Fibroblast of villous mesenchyme (primary cell): ENCODE measurements at regions not wholly inside any gene's neighbourhood (a gene's known extent, or its start where the extent isn't known, plus 50 kb on each side); places are given as distances from the start of the nearest gene placed in this dataset.

Source experiments
- DNase-seq: peaks from one replicate; pipeline ENCODE4 v3.0.0-alpha.2; 2010; ENCODE audit warnings: low read depth
- H3K4me3 ChIP-seq: 2 replicates; pipeline ENCODE4 v1.5.1; 2011; ENCODE audit warnings: low read depth, mild to moderate bottlenecking, low read length
- TF ChIP-seq, protein P1 (sequence below): IDR thresholded peaks from 2 replicates; pipeline ENCODE4 v1.5.1; 2012; ENCODE audit warnings: low read depth, mild to moderate bottlenecking, low read length; ENCODE audit not compliant: insufficient read depth

DNA sequence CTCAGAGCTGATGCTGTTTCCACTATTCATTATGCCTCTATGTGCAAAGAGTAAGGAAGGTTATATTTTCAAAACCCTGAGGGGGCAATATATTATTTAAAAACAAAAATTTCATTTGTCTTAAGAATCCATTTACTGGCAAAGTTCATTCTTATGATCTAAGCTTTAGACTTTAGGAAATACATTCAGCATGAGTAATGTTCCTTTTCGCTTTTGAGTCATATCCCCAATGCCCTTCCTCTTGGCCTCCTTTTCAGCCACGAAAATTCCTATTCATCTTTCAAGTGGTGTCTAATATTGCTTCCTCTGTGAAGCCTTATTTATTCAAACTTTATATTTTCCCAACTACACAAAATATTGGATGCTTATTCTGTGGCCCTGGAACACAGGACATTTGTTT, 1317.0 kb downstream of the PCDH9 start:
- DNase-seq, result peak; percentile 36
- TF ChIP-seq, protein P1, sequence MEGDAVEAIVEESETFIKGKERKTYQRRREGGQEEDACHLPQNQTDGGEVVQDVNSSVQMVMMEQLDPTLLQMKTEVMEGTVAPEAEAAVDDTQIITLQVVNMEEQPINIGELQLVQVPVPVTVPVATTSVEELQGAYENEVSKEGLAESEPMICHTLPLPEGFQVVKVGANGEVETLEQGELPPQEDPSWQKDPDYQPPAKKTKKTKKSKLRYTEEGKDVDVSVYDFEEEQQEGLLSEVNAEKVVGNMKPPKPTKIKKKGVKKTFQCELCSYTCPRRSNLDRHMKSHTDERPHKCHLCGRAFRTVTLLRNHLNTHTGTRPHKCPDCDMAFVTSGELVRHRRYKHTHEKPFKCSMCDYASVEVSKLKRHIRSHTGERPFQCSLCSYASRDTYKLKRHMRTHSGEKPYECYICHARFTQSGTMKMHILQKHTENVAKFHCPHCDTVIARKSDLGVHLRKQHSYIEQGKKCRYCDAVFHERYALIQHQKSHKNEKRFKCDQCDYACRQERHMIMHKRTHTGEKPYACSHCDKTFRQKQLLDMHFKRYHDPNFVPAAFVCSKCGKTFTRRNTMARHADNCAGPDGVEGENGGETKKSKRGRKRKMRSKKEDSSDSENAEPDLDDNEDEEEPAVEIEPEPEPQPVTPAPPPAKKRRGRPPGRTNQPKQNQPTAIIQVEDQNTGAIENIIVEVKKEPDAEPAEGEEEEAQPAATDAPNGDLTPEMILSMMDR, result no peak
- H3K4me3 ChIP-seq, result no peak overlapping the region

DNA sequence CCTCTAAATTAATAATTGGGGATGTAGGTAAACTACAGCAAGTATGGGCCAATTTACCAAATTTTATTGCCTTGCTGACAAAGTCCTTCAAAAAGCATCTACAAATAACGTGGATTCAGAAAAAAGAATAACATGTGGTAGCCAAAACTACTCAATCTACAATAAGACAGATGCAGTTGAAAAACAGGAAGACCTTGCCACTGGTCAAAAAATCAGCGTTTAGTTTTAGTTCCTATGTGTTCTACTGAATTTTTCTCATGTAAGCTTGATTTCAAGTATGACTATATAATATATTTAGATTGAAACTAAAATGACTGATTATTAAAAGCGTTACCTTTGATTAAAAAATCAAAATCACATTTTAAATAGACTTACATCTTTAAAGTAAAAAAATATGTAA, 1317.6 kb downstream of the PCDH9 start:
- H3K4me3 ChIP-seq, result no peak overlapping the region
- TF ChIP-seq, protein P1, result no peak
- DNase-seq, result no peak

DNA sequence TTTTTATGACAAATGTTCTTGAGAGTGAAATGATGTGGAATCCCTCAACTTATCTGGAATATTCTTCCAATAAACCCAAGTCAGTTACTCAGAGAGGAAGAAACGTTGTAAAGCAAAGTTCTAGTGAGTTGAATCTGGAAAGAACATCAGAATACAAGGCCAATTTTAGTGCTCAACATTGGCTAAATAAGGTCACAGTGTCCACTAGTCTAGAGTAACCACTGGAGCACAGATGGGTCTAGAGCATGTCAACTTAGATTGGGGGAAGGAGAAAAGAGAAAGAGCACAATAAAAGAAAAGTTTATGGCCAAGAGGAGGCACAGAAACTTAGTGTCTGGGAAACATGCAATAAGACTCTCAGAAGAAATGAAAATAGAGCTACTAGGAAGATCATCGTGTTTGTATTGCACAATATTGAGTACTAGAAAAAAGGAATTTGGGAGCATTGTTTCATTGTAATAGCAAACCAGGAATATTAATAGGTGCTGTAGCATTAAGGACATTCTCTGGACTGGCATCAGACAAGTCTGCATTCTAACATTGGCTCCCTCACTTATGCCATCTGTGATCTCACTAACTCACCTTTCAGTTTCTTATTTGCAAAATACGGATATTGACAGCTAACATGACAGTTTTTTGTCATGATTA, 1318.5 kb downstream of the PCDH9 start:
- TF ChIP-seq, protein P1, result no peak
- no peak overlapping the region for H3K4me3 ChIP-seq
- peak; percentile 7 for DNase-seq

DNA sequence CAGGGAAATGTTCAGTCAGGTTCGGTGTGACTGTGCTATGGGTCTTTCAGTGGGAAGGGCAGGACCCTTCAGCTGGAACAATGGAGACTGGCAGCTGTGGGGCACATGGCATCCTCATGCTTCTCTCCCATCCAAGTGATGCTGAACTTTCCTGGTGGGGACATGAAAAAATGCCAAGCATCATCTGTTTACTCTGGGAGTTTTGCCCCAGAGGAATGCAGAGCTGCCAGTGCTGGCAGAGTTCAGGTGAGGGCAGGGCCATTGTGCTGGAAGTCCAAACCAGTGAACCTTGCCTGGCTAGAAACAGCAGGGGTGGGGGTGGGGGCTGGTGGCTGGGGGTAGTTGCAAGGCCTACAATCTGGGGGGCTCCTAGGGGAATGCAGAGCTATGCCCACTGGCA, 1320.6 kb downstream of the PCDH9 start:
- TF ChIP-seq, protein P1, result no peak
- DNase-seq, result no peak
- H3K4me3 ChIP-seq, result no peak overlapping the region

DNA sequence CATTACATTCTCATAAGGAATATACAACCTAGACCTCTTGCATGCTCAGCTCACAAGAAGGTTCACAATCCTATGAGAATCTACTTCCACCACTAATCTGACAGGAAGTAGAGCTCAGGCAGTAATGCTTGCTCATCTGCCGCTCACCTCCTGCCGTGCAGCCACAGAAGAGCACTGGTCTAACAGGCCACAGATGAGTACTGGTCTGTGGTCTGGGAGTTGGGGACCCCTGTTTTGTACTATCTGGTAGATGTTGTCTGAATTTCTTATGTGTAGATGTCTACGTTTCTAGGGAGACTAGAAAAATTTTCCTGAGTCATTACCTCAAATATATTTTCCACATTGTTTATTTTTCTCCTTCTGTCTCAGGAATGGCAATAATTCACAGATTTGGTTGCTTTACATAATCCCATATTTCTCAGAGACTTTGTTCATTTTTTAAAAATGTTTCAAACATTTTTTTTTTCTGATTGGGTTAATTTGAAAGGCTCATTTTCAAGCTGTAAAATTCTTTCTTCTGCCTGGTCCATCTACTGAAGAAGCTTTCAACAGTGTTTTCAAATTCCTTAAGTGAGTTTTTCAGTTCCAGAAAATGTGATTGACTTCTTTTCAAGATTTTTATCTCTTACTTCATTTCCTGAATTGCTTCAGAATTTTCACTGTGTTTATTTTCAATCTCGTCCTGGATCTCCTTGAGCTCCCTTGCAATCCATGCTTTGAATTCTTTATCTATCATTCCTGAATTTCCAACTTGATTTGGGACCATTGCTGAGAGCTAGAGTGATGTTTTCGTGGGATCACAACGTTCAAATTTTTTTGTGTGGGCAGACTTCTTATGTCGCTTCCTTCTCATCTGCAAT, 1322.2 kb downstream of the PCDH9 start:
- no peak for DNase-seq

DNA sequence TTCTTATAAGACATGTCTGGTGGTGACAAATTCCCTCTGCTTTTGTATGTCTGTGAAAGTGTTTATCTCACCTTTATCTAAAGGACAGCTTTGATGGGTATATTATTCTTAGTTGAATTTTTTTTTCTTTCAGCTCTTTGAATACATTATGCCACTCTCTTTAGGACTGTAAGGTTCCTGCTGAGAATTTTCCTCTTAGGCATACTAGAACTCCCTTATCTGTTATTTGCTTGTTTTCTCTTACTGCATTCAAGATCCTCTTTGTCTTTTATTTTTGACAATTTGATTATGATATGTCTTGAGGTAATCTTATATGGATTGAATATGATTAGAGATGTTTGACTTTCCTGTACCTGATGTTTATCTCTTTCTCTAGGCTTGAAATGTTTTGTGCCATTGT, 1328.4 kb downstream of the PCDH9 start:
- TF ChIP-seq, protein P1, result no peak
- H3K4me3 ChIP-seq, result no peak overlapping the region
- DNase-seq, result no peak

More for the DNA sequence above, 1322.2 kb downstream of the PCDH9 start:
- H3K4me3 ChIP-seq, result no peak overlapping the region
- TF ChIP-seq, protein P1, result no peak
